Esophagus squamous epithelium (tissue), 4 donors: ENCODE measurements at regions not wholly inside any gene's neighbourhood (a gene's known extent, or its start where the extent isn't known, plus 50 kb on each side); places are given as distances from the start of the nearest gene placed in this dataset.

Source experiments
- CTCF ChIP-seq, 6 experiments: fragments of 450-650 bp in 4 of 6; fragments of 200-600 bp in 2 of 6; sonication (generic) in 2 of 6; IDR thresholded peaks; one replicate each; pipeline ENCODE4 v1.5.1; 2016 to 2019; ENCODE audit warnings: antibody characterized with exemption in 6 of 6, mild to moderate bottlenecking in 4 of 6, moderate library complexity in 4 of 6
- POLR2A ChIP-seq, 4 donors: fragments of 450-650 bp; IDR thresholded peaks; one replicate each; pipeline ENCODE4 v1.6.1; 2017; ENCODE audit warnings: antibody characterized with exemption in 4 of 4, mild to moderate bottlenecking in 4 of 4, moderate library complexity in 3 of 4

GRCh38 chr10:31615129-31615528 lies 296.1 kb downstream of the ZEB1 start:
- no peak for TF ChIP-seq CTCF (IDR thresholded peaks at IDR 0.05)
- no peak for TF ChIP-seq POLR2A (IDR thresholded peaks at IDR 0.05)
